HS-27A (cell line): ENCODE measurements at regions not wholly inside any gene's neighbourhood (a gene's known extent, or its start where the extent isn't known, plus 50 kb on each side); places are given as distances from the start of the nearest gene placed in this dataset.
"Not testable (repeated sequence)": the region's sequence is repeated elsewhere in the genome, so short reads cannot be mapped to it uniquely, and the experiment has no call there.

Experiments
- DNase-seq: peaks from one replicate; pipeline ENCODE4 v3.0.0-alpha.2; 2012; ENCODE audit warnings: low read depth, missing footprints

DNA sequence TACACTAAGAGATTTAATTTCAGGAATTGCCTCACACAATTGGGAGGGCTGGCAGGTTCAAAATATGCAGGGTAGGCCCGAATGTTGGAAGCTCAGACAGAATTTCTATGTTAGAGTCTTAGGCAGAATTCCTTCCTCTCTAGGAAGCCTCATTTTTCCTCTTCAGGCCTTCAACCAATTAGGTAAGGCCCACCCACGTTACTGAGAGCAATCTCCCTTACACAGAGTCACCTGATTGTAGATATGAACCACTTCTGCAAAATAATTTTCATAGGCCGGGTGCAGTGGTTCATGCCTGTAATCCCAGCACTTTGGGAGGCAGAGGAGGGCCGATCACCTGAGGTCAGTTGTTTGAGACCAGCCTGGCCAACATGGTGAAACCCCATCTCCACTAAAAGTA lies 50.2 kb upstream of the HIVEP1 start:
- DNase-seq, result no peak

DNA sequence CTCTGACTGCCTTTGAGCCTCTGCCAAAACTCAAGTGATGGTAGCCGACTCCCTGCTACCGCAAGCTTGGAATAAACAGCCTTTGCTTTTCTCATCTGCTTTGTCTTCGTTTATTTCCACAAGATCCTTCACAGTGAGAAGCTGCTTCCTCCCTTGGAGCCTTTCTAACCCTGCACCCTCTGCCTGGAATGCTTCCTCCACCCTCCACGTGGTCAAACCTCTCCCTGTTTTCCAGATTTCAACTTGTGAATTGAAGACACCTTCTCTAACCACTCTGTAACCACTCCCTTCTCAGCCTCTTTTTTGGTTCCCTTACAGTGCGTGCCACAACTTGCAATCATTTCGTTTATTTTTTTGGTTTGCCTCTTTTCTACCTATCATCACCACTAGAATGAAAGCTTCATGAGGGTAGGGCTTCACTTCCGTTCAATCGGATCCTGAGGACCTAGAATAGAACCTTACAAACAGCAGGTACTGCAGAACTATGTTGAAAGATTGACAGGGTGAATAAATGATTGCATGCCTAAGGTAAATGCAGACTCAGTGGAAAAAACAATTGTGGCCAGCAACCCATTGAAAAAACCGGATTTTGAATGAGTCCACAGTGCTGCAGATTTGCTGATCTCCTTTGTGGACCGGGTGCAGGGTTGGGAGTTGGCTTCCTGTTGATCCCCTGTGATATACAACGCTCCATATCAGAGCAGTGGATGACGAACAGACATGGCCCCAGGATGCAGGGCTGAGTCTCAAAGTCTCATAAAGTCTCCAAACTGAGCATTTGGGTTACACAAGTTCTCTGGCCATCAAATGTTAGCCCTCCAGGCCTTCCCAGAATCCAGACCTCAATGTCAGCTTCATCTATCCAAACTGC lies 51.0 kb upstream of the HIVEP1 start:
- DNase-seq, result no peak

DNA sequence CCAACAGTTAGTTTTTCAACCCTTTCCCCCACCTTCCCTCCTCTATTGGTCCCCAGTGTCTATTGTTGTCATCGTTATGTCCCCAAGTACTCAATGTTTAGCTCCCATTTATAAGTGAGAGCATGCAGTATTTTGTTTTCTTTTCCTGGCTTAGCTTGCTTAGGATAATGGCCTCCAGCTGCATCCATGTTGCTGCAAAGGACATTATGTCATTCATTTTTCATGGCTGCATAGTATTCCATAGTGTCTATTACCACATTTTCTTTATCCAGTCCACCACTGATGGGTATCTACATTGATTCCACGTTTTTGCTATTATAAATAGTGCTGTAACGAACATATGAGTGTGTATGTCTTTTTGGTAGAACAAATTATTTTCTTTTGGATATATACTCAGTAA lies 55.3 kb upstream of the HIVEP1 start:
- DNase-seq, result no peak

DNA sequence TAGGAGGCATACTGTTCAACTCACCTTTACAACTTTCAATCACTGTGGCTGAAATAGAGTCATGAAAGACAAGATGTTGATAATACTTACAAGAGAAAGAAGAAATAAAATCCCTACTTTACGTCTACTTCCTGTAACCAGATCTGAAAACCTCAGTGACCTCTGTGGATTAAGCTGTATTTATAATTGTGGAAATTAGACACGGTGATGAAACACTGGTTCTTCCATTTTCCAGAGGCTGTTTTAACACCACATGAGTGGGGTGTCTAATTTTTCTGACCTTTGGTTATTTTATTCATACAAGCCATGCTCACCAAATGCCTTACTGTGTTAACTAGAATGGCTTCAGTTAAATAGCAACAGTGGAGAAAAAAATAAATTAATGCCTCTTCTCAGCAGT lies 58.5 kb upstream of the HIVEP1 start:
- DNase-seq, result no peak

- DNase-seq, result no peak
These were observed 59.8 kb upstream of the HIVEP1 start for GRCh38 chr6:11952316-11952715.

DNA sequence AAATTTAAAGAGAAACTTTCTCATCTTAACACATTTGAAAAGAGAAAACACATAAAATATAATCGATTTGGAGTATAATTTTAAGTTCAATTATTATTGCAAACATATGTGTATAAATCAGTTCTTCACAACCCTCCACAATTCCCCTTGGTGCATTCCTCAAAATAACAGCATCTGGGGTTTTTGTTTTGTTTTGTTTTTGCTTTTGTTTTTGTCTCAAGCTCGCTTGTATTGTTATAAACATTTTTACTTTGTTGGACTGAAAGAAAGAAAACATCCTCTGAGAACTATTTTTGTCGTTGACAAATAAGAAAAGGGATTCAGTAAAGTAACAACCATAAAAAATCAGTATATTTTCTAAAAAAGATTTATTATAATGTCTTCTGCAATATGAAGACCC lies 60.2 kb upstream of the HIVEP1 start:
- no peak for DNase-seq

DNA sequence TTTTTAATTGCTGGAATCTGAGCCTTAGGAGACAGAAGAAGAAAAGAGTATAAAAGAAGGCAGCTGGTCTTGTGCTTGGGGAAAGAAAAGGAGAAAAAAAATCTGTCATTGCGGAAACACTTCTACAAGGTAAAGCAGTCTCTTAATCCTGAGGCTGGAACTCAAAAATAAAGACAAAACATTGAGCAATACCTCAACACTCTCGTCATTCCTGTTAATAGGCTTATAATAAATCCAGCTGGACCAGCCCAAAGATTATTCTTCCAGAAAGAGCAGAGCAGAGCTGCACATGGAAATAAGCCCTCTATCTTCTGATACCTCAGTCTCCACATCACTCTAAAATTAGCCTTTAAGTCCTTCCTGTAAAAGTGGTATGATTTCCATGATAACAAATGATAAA lies 62.0 kb upstream of the HIVEP1 start:
- DNase-seq, result no peak

GRCh38 chr6:11947575-11947974 lies 64.5 kb upstream of the HIVEP1 start:
- DNase-seq, result no peak

- DNase-seq, result no peak
These were observed 65.0 kb upstream of the HIVEP1 start for GRCh38 chr6:11947063-11947462.

DNA sequence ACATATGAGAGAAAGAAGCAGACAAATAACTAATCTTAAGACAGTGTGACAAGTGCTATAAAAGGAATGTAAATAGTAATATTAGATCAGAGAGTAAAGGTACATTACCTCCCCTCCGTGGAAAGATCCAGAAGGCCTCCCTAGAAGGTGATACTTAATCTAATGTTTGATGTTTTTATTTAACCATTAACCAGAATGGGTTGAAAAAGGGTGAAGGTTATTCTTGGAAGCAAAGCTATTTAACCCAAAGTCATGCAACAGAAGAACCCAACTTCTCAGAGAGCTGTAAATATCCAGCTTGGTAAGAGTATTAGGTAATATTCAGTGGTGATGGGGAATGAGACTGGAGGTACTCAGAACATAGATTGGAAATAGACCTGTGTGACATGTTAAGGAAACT lies 68.0 kb upstream of the HIVEP1 start:
- no peak for DNase-seq

DNA sequence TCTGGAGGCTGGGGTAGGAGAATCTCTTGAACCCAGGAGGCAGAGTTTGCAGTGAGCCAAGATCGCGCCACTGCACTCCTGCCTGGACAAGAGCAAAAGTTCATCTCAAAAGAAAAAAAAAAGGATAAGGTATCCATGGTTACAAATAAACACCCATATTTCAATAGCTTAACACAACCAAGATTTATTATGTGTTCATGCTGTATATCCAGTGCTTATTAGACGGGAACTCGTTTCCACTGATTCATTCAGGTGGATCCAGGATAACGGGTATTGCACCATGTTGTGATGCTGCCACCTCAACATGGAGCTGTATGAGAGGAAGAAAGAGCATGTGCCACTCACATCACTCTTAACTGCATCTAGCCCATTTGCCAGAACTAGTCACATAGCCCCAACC lies 69.1 kb upstream of the HIVEP1 start:
- DNase-seq, result no peak

- no peak for DNase-seq
These were observed 69.8 kb upstream of the HIVEP1 start for GRCh38 chr6:11942185-11942864.

GRCh38 chr6:11940532-11941166 lies 71.5 kb upstream of the HIVEP1 start:
- DNase-seq, result not testable (repeated sequence)

DNA sequence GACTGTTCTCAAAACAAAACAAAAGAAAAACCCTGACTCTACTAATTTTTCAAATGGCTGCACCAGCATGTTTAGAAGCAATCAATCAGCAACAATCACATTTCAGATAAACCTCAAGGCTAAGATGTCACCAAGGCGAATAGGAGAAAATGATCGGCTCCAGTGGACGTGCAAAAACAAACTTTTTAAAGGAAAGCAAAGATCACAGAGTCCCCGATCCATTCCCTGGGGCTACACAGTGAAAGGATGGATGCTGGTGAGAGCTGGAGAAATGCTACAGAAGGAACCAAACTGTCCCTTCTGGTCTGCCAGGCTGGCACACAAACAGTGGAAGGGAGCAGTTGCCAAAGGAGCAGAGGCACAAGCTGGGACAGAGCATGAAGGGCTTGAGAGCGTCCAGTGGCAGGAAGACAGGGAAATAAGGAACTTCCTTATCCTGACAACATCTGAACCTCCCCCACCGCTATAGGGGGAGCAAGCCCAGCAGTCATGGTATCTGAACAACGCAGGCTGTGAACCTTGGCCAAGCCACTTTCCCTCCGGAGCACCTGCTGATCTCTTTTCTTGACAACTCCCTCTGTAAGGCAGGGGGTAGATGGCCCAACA lies 73.7 kb upstream of the HIVEP1 start:
- DNase-seq, result no peak

GRCh38 chr6:11934638-11935037 lies 77.5 kb upstream of the HIVEP1 start:
- DNase-seq, result no peak

GRCh38 chr6:11932892-11933291 lies 79.2 kb upstream of the HIVEP1 start:
- DNase-seq, result not testable (repeated sequence)

DNA sequence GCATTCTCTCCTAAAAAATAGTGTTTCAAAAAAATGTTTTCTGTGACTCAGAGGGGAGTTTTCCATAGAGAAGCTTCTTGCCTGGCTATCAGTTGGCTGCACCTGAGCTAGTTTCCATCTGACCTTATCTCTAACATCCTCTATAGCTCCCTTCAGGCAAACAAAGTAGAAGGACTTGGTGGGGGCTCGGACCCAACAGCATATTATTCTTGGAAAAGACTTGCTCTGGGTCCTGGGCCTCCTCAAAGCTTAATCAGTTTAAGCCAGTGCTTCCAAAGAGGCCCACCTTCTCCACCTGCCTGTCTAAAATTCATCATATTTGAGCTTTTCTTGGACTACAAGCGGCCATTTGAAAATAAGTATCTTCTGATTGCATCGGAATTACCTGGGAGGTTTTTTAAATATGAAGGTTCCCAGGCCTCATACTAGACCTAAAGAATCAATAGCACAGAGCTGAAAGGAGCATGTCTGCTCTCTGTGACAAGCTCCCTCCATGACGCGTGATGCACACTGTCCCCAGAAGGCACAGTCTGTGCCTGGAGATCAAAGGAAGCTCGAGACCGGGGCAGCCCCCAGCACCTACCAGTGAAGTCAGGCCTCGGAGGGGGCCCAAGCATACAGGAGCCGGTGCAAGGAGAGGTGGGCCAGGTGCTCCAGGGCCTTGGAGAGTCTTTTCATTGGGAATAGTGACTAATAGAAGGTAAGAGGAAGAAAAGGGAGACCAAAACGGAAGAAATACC lies 80.6 kb upstream of the HIVEP1 start:
- no peak for DNase-seq

GRCh38 chr6:11930834-11931233 lies 81.3 kb upstream of the HIVEP1 start:
- DNase-seq, result not testable (repeated sequence)

GRCh38 chr6:11930240-11930639 lies 81.9 kb upstream of the HIVEP1 start:
- no peak for DNase-seq

- no peak for DNase-seq
These were observed 82.8 kb upstream of the HIVEP1 start for GRCh38 chr6:11929241-11929835.

- no peak for DNase-seq
These were observed 85.3 kb upstream of the HIVEP1 start for GRCh38 chr6:11926594-11927407.
